Epithelial cell of proximal tubule (primary cell): ENCODE measurements at regions not wholly inside any gene's neighbourhood (a gene's known extent, or its start where the extent isn't known, plus 50 kb on each side); places are given as distances from the start of the nearest gene placed in this dataset.
"Not testable (repeated sequence)": the region's sequence is repeated elsewhere in the genome, so short reads cannot be mapped to it uniquely, and the experiment has no call there.

Experiments
- DNase-seq: peaks from one replicate; pipeline ENCODE4 v3.0.0-alpha.2; 2011; ENCODE audit warnings: low read depth
- H3K4me3 ChIP-seq: 2 replicates; pipeline ENCODE4 v1.5.1; 2011; ENCODE audit warnings: low read depth, mild to moderate bottlenecking, low read length
- CTCF ChIP-seq: conservative IDR thresholded peaks from 2 replicates; pipeline ENCODE4 v1.5.1; 2012; ENCODE audit warnings: low read depth, mild to moderate bottlenecking, low read length

DNA sequence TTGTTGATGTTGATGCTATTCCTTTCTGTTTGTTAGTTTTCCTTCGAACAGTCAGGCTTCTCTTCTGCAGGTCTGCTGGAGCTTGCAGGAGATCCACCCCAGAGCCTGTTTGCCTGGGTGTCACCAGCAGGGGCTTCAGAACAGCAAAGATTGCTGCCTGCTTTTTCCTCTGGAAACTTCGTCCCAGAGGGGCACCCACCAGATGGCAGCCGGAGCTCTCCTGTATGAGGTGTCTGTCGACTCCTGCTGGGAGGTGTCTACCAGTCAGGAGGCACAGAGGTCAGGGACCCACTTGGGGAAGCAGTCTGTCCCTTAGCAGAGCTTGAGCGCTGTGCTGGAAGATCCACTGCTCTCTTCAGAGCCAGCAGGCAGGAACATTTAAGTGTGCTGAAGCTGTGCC is 303.2 kb downstream of the ZIC1 start:
- H3K4me3 ChIP-seq, result no peak overlapping the region
- DNase-seq, result no peak
- TF ChIP-seq CTCF, result no peak

GRCh38 chr3:147712758-147713157 is 303.6 kb downstream of the ZIC1 start:
- H3K4me3 ChIP-seq, DNase-seq: not testable (repeated sequence)

DNA sequence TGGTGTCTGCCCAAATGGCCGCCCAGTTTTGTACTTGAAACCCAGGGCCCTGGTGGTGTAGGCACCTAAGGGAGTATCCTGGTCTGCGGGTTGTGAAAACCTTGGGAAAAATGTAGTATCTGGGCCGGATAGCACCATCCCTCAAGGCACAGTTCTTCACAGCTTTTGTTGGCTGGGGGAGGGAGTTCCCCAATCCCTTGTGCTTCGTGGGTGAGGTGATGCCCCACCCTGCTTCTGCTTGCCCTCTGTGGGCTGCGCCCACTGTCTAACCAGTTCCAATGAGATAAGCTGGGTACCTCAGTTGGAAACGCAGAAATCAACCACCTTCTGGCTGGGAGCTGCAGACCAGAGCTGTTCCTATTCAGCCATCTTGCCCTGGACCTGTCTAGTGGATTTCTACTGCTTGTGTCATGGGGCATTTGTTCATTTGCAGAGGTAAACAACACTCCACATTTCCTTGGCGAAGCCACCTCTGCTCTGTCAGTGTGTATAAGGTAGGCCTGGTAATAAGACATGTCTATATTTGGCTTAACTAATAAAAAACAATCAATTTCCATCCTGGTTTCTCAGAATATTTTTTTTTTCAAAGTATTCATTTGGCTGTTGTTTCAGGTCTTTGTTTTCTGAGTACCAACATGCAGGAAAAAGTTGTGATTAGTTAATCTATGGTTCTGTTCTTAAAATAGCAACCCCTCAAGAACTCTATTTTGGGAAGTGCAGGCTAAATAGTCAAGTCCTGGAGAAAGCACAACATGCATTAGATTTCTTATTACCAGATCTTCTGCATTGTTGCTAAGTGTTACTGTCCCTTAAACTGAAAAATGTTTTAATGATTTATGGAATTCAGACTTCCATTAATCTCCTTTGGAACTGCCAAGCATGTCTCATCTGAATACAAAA is 304.3 kb downstream of the ZIC1 start:
- no peak for DNase-seq
- no peak for TF ChIP-seq CTCF
- H3K4me3 ChIP-seq, result no peak overlapping the region

GRCh38 chr3:147729641-147730040 is 320.5 kb downstream of the ZIC1 start:
- no peak for DNase-seq
- TF ChIP-seq CTCF, result no peak

DNA sequence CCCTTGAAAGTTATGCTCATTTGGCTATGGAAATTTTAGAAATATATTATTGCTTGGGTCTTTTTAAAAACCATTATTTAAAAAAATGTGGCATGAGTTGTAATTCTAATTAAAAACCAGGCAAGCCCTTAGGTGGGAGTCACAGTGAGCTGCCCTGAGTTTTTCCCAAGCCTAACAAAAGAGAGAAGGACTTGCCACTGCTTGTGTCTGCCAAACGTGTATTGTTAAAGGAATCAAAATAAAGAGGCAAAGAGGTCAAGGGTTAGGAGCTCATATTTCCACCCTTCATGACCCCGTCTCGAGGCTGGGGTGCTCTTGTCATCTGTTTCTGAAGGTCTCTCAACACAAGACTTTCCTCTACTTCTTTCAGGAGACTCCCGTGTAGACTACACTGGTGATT is 321.1 kb downstream of the ZIC1 start:
- H3K4me3 ChIP-seq, result no peak overlapping the region
- DNase-seq, result no peak
- no peak for TF ChIP-seq CTCF

More at GRCh38 chr3:147729641-147730040, 320.5 kb downstream of the ZIC1 start:
- no peak overlapping the region for H3K4me3 ChIP-seq

- H3K4me3 ChIP-seq, result no peak overlapping the region
- no peak for DNase-seq
- TF ChIP-seq CTCF, result no peak
Observed at GRCh38 chr3:147733217-147733616, 324.1 kb downstream of the ZIC1 start.

DNA sequence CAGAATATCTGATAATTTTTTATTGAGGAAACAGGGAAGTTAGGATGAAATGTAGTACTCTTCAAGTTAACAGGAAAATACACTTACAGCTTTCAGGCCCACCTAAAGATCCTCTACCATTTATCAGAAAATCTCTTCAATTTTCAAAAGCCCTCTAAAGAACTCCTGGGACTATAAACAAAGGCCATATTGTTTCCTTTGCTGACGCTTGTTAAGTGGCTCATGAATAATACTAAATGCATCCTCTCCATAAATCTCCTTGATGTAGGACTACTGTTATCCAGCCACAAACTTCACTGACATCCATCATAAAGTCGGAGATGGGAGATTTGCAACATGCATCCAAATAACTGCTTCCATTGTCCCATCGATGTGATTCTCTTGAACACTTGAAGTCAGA is 326.5 kb downstream of the ZIC1 start:
- H3K4me3 ChIP-seq, result no peak overlapping the region
- no peak for TF ChIP-seq CTCF
- no peak for DNase-seq
